LNCAP (cell line): ENCODE measurements at regions not wholly inside any gene's neighbourhood (a gene's known extent, or its start where the extent isn't known, plus 50 kb on each side); places are given as distances from the start of the nearest gene placed in this dataset.

ENCODE experiments used
- CTCF ChIP-seq: fragments of 450-650 bp; IDR thresholded peaks from 2 replicates; pipeline ENCODE4 v1.5.1; 2017; ENCODE audit warnings: mild to moderate bottlenecking

- no peak for TF ChIP-seq CTCF
These were observed 301.8 kb downstream of the TLE1 start for GRCh38 chr9:81387360-81388106.

GRCh38 chr9:81384911-81385310 lies 304.4 kb downstream of the TLE1 start:
- no peak for TF ChIP-seq CTCF

- no peak for TF ChIP-seq CTCF
These were observed 307.1 kb downstream of the TLE1 start for GRCh38 chr9:81382281-81382680.

- TF ChIP-seq CTCF, result no peak
These were observed 307.7 kb downstream of the TLE1 start for GRCh38 chr9:81381694-81382093.

- no peak for TF ChIP-seq CTCF
These were observed 308.6 kb downstream of the TLE1 start for GRCh38 chr9:81380504-81381359.

GRCh38 chr9:81379655-81380054 lies 309.7 kb downstream of the TLE1 start:
- no peak for TF ChIP-seq CTCF

- no peak for TF ChIP-seq CTCF
These were observed 311.4 kb downstream of the TLE1 start for GRCh38 chr9:81377921-81378320.
